Breast epithelium (tissue), 4 donors: ENCODE measurements at regions not wholly inside any gene's neighbourhood (a gene's known extent, or its start where the extent isn't known, plus 50 kb on each side); places are given as distances from the start of the nearest gene placed in this dataset.

ENCODE experiments used
- DNase-seq, 2 donors: peaks; one replicate each; pipeline ENCODE4 v3.0.0-alpha.2; 2019; ENCODE audit warnings: low spot score in 2 of 2
- H3K27ac ChIP-seq, 2 donors: fragments of 200-600 bp; sonication (generic) in 1 of 2; one replicate each; pipeline ENCODE4 v1.5.1; 2016 to 2019; ENCODE audit warnings: mild to moderate bottlenecking in 1 of 2
- H3K27me3 ChIP-seq, 2 donors: fragments of 200-600 bp; sonication (generic) in 1 of 2; one replicate each; pipeline versions ENCODE4 v1.5.1 to v1.6.0; 2017 to 2019; ENCODE audit warnings: control low read depth in 1 of 2, mild to moderate bottlenecking in 1 of 2
- H3K36me3 ChIP-seq: fragments of 200-600 bp; one replicate; pipeline ENCODE4 v1.5.1; 2019
- H3K4me1 ChIP-seq, 2 donors: fragments of 200-600 bp; sonication (generic); one replicate each; pipeline ENCODE4 v1.5.1; 2016 to 2019; ENCODE audit warnings: control low read depth in 1 of 2
- H3K4me3 ChIP-seq, 3 donors: fragments of 200-600 bp; sonication (generic); 1 replicate in 2 of 3; 2 replicates in 1 of 3; pipeline ENCODE4 v1.5.1; 2016 to 2019; ENCODE audit warnings: mild to moderate bottlenecking in 3 of 3, moderate library complexity in 2 of 3
- H3K9me3 ChIP-seq, 2 donors: fragments of 200-600 bp; sonication (generic) in 1 of 2; one replicate each; pipeline ENCODE4 v1.5.1; 2016 to 2019; ENCODE audit warnings: control low read depth in 1 of 2
- POLR2A ChIP-seq: fragments of 450-650 bp; IDR thresholded peaks from one replicate; pipeline ENCODE4 v1.6.1; 2016; ENCODE audit warnings: antibody characterized with exemption, mild to moderate bottlenecking, moderate library complexity
- POLR2AphosphoS5 ChIP-seq, 3 donors: sonication (generic); formaldehyde crosslinking; IDR thresholded peaks; one replicate each; pipeline ENCODE4 v1.6.1; 2017; ENCODE audit warnings: antibody characterized with exemption in 3 of 3
- intact Hi-C: fragments of 100-400 bp; cut with DNase I; formaldehyde crosslinking; loops from one replicate; pipeline ENCODE4 v1.15.1; 2023; ENCODE audit warnings: low total_unique reads
- TF ChIP-seq, protein P1 (sequence below), 3 donors: fragments of 450-650 bp; IDR thresholded peaks; one replicate each; pipeline ENCODE4 v1.5.1; 2016 to 2017; ENCODE audit warnings: antibody characterized with exemption in 3 of 3, mild to moderate bottlenecking in 3 of 3, moderate library complexity in 3 of 3

DNA sequence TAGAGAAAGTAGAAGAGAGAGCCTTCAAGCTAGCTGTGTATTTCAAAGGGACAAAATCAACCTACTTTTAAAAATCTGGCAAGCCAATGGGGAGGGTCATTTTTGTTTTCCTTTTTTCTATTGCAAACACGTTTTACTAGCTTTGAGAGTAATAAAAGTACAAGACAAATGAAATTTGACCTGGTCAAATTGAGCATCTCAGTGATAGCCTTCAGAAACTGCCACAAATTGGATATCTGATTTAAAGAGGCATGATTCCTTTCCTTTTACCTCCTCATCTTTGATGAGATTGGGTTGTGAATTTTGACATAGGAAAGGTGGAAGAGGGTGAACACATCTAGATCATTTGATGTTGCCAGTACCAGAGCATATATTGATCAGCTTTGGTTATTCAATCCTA is 53.6 kb upstream of the RBMS3 start:
- Histone ChIP-seq H3K4me3 (no peak overlapping the region), H3K27ac (no peak overlapping the region)
- no peak for TF ChIP-seq POLR2A
- no peak for TF ChIP-seq POLR2AphosphoS5 (IDR thresholded peaks at IDR 0.05)
- TF ChIP-seq, protein P1, sequence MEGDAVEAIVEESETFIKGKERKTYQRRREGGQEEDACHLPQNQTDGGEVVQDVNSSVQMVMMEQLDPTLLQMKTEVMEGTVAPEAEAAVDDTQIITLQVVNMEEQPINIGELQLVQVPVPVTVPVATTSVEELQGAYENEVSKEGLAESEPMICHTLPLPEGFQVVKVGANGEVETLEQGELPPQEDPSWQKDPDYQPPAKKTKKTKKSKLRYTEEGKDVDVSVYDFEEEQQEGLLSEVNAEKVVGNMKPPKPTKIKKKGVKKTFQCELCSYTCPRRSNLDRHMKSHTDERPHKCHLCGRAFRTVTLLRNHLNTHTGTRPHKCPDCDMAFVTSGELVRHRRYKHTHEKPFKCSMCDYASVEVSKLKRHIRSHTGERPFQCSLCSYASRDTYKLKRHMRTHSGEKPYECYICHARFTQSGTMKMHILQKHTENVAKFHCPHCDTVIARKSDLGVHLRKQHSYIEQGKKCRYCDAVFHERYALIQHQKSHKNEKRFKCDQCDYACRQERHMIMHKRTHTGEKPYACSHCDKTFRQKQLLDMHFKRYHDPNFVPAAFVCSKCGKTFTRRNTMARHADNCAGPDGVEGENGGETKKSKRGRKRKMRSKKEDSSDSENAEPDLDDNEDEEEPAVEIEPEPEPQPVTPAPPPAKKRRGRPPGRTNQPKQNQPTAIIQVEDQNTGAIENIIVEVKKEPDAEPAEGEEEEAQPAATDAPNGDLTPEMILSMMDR (IDR thresholded peaks at IDR 0.05): no peak

More for the DNA sequence above, 53.6 kb upstream of the RBMS3 start:
- DNase-seq: no peak
- intact Hi-C loops: no loop called here
- Histone ChIP-seq H3K27me3 (no peaks in the 10 kb centered on the region), H3K4me1 (no peaks in the 10 kb centered on the region), H3K36me3 (no peaks in the 10 kb centered on the region), H3K9me3 (no peaks in the 10 kb centered on the region)
